Umbilical cord (tissue), 1 donor: ENCODE measurements at regions not wholly inside any gene's neighbourhood (a gene's known extent, or its start where the extent isn't known, plus 50 kb on each side); places are given as distances from the start of the nearest gene placed in this dataset.
A peak's percentile ranks its signal among the peaks of the same experiment; 100 is the strongest.
"Not testable (repeated sequence)": the region's sequence is repeated elsewhere in the genome, so short reads cannot be mapped to it uniquely, and the experiment has no call there.

ENCODE experiments used
- DNase-seq: peaks from one replicate; pipeline ENCODE4 v3.0.0-alpha.2; 2015; ENCODE audit warnings: low spot score

DNA sequence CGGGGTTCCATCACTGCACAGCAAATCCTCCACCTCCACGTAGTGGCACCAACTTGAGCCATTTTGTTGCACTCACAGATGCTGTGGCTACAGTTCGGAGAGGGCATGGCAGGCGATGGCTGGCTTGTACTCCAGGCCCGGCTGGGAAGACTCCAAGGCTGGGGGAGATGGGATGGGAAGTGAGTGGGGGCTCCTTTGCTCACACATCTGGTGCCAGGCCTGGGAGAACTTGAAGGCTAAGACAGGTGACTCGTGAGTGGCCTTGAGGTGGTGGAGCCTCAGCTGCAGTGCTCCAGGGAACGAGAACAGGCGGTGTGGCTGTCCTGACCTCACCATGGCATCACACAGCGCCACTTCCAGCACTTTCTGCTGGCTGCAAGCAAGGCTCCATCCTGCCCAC lies 87.9 kb downstream of the PLXNA1 start:
- DNase-seq, result no peak

DNA sequence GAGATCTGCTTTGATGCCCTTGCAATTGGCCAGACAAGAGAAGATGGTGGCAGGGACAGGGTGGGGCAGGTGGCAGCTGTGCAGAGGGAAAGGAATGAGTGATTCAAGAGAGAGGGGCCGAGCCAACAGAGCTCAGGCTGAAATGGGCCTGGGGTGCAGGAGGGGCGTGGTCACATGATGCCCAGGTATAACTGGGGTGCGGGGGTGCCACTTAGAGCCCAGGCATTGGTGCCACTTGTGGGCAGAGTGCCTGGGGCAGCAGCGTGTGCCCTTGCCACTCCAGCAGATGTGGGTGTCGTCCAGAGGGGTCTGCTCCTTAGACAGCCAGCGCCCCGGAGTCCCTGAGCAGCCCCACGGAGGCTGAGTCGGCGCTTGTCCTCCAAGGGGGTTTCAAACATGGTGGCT lies 88.7 kb downstream of the PLXNA1 start:
- no peak for DNase-seq

DNA sequence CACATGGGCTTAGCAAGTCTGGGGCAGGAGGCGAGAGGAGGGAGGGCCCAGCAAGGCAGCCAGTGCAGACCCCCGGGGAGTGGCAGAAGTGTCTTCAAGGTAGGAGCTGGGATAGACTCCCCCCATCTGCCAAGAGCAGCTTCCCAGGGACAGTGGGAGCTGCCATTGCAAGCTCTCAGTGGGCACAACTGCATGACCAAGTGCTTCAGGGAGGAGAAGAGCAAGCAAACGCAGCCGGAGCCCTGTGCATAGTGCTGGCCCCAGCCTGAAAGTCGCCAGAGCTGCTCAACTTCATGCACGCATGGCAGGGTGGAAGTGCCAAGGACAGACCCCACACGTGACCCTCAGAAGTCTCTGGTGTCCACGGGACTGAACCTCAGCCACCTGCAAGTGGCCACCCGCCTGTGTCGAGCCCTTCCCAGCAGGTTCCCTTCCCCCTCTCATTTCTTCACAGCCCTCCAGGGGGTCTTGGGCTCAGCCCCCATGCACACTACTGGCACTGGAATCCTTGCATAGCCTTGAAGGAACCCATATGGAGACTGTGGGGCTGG lies 89.4 kb downstream of the PLXNA1 start:
- DNase-seq, result no peak

DNA sequence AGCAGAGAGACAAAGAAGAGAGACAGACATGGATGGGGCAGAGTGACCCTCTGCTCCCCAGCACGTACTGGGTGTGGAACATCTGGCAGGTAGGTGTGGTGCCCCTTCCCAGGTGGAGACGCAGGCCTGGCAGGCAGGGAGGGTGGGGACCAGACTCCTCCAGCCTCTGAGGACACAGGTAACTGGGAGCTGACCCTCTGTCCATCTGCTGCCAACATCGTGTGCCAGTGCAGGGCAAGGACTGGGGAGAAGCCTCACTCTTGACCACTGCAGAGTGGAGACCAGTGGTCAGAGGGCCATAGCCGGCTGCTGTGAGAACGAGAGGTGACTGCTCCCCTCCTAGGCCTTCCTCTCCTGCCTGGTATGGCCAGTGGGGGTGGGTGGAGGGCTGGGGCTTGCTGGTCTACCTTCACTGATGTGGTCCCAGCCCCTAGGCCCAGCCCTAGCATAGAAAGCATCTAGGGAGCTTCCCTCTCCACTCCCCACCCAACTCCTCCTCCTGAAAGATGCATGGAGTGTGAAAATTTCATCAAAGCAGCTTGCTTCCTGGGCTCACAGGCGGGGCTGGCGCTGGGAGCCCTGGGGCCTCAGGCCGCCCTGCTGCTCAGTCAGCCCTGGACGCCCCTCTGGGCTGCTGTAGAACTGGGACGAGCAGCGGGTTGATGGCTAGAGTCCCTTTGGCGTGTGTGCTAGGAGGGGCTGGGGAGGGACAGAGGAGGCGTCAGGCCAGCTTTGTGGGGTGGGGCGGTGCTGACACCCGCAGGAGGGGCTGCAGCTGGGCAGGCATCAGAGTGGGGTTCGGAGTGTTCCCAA lies 90.3 kb downstream of the PLXNA1 start:
- DNase-seq, result no peak

DNA sequence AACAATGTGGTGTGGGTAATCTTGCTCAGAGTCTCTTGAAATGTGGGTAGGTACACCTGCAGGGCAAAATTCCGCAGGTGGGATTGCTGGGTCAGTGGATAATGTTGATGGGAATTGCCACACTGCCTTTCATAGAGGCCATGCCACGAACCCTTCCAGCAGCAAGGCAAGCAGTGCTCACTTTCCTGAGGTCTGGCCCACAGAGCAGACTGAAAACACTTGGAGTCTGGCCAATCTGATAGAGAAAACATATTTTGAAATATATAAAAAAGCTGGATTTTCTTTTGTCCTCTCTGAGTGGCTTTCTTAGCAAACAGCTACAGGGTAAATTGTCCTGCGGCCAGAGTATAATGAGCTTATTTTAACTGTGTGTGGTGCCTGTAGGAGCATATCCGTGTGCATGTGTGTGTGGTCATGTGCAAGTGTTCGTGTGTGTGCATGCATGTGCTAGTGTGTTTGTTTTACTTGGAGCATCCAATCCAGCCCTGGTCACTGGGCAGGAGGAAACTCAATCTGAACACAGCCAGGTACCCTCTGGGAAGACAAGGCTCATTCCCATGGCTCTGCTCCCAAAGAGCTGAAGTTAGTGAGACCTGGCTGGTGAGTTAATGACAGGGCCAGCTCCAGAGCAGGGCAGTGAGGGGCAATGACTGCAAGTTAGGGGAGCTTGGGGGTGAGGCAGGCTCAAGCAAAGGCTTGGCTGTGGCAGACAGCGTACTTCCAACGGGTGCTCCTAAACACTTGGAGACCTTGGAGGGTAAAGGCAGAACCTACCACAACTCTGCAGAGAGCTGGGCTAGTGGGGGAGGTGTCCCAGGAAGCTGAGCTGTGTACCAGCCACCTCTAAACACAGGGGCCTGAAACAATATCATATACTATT lies 91.3 kb downstream of the PLXNA1 start:
- DNase-seq, result peak; percentile 40

DNA sequence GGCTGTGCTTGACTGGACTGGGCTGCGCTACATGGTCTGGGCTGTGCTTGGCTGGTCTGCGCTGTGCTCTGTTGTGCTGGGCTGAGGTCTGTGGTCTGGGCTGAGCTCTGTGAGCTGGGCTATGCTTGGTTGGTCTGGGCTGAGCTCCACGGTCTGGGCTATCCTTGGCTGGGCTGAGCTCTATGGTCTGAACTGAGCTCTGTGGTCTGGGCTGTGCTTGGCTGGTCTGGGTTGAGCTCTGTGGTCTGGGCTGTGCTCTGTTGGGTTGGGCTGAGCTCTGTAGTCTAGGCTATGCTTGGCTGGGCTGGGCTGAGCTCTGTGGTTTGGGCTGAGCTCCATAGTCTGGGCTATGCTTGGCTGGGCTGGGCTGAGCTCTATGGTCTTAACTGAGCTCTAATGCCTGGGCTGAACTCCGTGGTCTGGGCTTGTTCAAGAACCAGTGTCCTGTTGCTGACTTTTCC lies 92.0 kb downstream of the PLXNA1 start:
- peak; percentile 20 for DNase-seq

DNA sequence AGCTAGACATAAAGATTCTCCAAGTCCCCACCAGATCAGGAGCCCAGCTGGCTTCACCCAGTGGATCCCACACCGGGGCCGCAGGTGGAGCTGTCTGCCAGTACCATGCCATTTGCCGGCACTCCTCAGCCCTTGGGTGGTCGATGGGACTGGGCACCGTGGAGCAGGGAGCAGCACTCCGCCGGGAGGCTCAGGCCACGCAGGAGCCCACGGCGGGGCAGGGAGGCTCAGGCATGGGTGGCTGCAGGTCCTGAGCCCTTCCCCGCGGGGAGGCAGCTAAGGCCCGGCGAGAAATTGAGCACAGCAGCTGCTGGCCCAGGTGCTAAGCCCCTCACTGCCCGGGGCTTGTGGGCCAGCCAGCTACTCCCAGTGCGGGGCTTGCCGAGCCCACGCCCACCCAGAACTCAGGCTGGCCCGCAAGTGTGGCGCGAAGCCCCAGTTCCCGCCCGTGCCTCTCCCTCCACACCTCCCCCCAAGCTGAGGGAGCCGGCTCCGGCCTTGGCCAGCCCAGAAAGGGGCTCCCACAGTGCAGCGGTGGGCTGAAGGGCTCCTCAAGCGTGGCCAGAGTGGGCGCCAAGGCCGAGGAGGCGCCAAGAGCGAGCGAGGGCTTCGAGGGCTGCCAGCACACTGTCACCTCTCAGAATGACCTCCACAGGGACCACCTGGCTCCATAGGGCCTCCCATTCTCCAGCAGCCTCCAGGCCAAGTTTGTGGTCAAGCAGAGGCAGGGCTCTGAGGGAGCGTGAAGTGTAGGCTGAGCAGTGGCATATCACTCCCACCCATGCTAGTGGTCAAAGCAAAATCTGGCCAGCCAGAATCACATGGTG lies 93.5 kb downstream of the PLXNA1 start:
- DNase-seq, result not testable (repeated sequence)

DNA sequence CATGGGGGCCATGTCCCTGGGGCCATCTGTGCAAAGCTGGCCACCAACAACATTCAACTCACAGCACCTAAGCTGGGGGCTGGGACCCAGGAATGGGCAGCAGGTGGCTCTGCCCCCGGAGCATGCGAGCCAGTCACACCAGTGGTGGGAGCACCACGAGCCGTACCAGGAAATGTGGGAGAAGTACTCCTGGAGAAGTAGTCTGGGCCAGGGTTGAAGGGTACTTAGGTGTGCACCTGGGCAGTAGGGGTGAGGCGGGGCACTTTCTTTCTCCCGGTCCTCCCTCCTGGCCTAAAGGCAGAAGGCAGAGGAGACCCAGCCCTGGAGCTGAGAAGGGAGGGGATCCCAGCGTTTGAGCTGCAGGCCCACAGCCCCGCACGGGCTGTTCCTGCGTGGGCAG lies 94.2 kb downstream of the PLXNA1 start:
- no peak for DNase-seq

DNA sequence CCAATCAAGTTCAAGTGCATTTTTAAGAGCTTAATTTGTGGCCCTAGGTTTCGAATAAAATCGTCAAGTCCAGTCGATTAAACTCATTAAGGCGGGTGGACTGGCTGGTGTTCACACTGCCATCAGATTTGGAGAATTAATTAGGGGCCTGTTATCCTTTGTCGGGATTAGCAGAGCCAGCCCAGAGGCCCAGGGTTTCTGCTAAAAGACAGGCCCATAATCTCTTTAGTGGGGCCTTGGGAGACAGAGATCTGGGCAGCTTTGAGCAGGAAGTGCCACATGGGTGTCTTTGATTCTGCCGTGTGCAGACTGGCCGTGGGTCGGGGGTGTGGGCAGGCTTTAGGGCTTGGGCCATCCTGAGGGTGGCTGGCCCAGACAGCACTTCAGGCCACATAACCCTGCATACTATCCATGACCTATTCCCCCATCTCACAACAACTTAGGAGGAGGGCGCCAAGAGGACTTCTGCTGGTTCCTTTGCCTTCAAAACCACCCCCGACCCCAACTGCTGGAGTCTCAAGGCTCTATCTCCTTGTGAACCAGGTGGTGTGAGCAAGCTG lies 94.7 kb downstream of the PLXNA1 start:
- DNase-seq, result no peak

DNA sequence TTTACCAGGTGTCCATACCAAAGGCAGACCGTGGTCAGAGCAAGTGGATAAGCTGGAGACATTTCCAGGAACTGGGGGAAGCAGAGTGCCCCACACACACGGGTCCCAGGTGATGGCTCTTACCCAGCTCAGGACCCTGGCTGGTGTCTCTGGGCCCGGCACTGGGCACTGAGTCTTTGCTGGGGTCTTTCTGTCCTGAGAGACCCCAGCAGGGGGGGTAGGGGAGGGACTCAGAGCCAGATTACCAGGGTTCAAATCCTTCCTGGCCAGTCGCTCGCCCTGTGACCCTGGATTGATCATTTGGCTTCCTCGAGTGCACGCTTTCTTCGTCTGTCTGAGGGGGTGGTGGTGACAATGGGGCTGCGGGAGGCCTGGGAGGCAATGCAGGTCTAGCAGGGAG lies 95.7 kb downstream of the PLXNA1 start:
- DNase-seq, result no peak

DNA sequence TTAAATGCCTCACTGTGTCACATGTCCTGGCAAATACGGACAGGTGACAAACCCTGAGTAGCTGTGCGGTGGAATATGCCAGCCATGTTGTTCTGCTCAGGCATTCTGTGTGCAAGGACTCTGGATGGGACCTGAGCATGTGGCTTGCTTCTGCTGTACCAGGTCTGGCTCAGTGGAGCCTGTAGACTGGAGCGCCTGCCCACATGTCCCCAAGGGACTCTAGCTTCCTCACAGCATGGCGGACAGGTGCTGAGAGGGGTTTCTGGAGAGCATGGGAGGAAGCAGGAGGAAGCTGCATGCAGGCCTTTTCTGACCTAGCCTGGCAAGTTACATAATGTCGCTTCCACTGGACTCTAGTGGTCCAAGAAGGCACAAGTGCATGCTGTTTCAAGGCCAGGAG lies 96.3 kb downstream of the PLXNA1 start:
- DNase-seq, result no peak

DNA sequence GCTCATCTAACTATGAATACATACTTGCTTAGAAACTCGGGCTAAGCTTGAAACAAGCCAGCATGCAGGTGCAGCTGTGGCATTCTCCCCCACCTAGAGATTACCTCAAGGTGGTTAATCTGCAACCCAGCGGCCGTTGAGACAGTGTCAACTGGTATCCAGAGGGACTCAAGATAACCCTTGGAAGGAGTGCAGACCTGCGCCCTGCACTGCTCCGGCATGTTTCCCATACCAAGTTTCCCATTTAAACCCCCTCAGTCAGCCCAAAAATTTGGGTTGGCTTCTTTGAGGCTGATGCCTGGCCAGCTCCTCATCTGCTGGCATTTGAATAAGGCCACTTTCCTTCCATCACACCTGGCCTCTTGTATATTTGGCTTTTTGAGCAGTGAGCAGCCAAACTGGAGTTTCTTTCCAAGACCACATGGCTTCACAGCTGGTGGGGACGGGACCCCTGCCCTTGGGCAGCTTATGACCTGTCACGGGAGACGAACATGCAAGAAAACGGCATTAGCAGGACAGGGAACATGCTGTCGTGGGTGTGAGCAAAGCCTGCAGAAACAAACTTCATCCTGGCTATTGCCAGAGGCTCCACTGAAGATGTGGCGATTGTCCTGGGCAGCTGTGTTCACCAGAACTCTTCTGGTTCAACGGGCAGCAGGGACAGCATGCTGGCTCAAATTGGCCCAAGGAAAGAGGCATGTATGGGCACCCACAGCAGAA lies 98.2 kb downstream of the PLXNA1 start:
- DNase-seq, result no peak

DNA sequence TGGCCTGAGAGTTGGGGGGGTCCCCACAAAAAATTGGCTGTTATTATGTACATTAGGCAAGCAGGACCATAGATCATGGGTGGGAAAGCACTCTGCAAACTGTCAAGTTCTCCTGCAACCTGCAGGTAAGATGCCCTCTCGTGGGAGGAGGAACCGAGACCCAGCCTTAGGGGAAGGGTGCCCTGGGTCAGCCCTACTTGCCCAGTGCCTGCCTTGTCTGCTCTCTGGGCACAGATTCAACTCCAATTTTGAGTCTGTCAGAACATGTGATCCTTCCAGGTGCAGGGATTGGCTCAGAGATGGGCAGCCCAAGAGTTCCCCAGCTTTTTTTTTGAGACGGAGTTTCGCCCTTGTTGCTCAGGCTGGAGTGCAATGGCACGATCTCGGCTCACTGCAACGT lies 99.2 kb downstream of the PLXNA1 start:
- DNase-seq, result no peak

DNA sequence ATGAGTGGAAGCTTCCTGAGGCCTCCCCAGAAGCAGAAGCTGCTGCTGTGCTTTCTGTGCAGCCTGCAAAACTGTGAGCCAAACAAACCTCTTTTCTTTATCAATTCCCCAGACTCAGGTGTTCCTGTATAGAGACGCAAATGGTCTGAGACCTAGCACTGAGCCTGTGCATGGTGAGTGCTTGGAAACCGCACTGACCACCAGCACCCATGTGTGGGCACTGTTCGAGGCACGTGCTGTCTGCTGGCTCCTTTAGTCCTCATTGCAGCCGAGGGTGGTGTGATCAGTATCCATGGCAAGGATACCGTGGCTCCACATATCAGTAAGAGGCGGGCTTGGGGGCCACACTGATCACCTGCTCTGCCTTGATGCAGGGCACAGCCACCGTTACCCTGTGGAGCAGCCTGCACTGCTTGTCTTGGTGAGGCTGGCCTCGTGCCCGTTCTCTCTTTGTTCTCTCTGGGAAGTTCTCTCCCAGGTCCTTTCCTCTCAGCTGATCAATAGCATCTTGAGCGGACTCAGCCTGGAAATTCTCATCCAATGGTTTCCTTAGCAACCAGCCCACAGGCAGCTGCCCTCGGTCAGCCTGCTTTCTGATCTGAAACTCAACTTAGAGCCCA lies 101.0 kb downstream of the PLXNA1 start:
- no peak for DNase-seq

DNA sequence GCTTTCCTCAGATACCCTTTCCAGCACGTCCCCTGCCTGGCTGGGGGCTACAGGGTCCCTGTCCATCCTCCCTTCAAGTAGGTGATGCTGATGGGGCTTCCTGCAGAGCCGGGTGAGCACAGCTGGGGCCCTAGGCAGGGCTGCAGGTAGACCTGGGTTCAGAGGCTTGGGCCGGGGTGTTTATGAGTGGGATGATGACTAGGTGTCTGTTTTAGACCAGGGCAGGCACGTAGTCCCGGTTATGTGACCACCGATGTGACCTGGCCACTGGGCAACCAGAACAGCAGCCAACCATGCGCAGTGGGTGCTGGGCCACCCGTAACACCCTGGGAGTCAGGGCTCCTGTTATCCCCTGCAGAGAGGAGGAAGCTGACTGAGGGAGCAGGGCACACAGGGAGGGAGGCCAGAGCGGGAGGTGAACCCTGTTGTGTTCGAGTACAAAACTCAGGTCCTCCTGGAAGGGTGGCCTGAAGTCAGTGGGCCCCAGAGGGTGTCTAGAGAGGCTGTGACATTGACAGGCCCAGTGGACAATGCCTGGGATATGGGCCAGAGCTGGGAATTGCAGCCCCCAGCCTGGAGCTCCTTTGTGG lies 101.6 kb downstream of the PLXNA1 start:
- no peak for DNase-seq

DNA sequence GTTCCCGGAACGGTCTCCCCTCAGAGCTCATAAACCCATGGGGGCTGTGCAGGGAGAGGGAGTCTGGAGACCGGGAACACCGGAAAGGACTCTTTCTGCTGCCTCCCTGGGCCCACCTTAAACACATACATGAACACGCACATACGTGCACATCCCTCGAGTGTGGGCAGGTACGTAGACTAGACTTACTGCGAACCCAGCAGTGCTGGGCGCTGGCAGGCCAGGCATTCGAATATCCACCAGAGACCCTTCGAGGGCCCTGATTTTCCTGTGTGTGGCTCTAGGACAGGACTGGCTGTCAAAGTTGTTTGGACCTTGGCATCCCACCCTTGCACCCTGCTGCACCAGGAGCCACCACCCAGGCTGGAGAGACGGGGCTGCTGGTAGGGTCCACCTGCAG lies 102.7 kb downstream of the PLXNA1 start:
- DNase-seq, result no peak

DNA sequence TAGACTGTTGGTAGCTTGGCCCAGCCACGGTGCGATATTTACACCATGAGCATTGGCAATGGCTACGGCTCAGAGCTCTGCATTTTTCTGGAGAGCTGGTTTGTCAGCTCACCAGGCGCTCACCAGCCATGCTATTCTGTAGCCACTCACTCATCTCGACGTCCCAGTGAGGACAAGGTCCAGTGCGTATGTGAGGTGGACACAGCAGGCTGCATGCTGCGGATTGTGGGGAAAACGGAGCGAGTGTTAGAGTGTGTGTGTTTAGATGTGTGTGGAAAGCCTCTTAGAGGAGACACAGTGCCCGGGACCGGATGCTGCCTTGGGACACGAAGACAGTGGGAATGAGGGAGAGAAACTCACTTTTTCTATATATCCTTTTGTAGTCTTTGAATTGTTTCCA lies 103.7 kb downstream of the PLXNA1 start:
- DNase-seq, result not testable (repeated sequence)

DNA sequence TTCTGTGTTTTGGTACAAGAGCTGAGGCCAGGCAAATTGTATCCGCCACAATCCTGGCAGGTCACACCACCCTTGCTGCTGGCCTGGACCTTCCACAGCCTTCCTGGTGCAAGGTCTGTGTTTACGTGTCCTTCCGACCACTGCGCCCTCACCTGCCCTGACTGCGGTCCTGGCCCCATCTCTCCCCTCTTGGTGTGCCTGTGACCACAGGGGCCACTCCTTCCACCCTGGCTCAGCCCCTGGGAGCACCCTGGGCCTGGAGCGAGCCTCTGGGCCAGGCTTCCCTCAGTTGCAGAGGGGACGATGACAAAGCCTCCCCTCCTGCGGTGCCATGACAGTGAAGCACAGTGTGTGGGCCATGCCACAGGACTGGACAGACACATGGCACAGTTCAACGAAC lies 104.5 kb downstream of the PLXNA1 start:
- DNase-seq, result no peak

DNA sequence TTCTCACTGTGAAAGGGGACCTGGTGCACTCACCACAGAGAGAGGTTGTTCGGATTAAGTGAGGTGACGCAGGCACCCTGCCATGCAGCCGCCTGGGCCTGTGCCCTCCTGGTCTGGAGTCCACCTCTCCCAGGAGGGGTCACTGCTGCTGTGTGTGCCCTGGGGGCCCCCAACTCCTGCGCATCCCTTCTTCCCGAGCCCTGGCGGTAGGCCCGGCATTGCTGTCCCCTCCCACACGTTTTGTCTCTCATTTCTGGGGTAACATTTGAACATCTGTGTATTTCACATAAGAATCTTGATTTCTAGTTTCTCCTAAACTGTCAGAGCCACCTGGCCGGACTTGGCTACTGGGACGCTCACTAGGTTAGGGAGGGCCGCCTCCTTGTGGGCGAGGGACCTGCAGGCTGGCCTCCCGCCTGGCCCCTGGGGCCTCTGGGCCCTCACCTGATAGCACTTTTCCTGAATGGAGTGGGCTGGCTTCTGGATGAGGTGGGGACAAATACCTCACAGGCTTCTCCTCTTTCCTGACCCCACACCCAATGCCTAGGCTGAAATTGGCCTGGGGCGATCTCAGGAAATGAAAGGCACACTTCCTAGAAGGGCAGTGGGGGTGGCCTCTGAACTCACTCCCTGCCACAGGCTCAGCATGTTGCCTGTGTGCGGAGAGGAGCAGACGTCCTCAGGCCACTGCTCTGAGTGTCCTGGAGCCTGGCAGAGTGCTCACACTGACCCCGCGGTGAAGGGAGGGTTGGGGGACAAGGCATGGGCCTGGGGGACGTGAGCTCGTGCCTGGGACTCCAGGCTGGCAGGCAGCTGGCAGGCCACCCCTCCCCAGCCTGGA lies 104.2 kb upstream of the PRR23E start:
- DNase-seq, result no peak
